HUES48 (cell line): ENCODE measurements at regions not wholly inside any gene's neighbourhood (a gene's known extent, or its start where the extent isn't known, plus 50 kb on each side); places are given as distances from the start of the nearest gene placed in this dataset.

Experiments
- H3K27ac ChIP-seq: one replicate; pipeline ENCODE4 v1.7.0; 2013; ENCODE audit warnings: low read depth, low read length, inconsistent platforms
- H3K27me3 ChIP-seq: 2 replicates; pipeline ENCODE4 v1.6.1; 2013; ENCODE audit warnings: mild to moderate bottlenecking, low read length; ENCODE audit not compliant: control insufficient read depth, insufficient read depth
- H3K36me3 ChIP-seq: 2 replicates; pipeline ENCODE4 v1.6.1; 2013; ENCODE audit warnings: low read length; ENCODE audit not compliant: control insufficient read depth, insufficient read depth
- H3K4me1 ChIP-seq: 2 replicates; pipeline ENCODE4 v1.6.1; 2013; ENCODE audit warnings: mild to moderate bottlenecking, low read length; ENCODE audit not compliant: control insufficient read depth, insufficient read depth
- H3K4me3 ChIP-seq: 2 replicates; pipeline ENCODE4 v1.5.1; 2013; ENCODE audit warnings: mild to moderate bottlenecking, low read depth, low read length
- H3K9ac ChIP-seq: 2 replicates; pipeline ENCODE4 v1.6.1; 2013; ENCODE audit warnings: mild to moderate bottlenecking, low read depth, low read length, moderate library complexity
- H3K9me3 ChIP-seq: 2 replicates; pipeline ENCODE4 v1.6.1; 2013; ENCODE audit warnings: low read length; ENCODE audit not compliant: control insufficient read depth, insufficient read depth

GRCh38 chr14:79967453-79967852 lies 243.9 kb downstream of the DIO2 start:
- Histone ChIP-seq H3K9ac (no peak overlapping the region), H3K4me3 (no peak overlapping the region), H3K27me3 (no peaks in the 10 kb centered on the region), H3K4me1 (no peaks in the 10 kb centered on the region), H3K27ac (no peak overlapping the region), H3K36me3 (no peaks in the 10 kb centered on the region), H3K9me3 (no peaks in the 10 kb centered on the region)

- H3K4me1 ChIP-seq: no peaks in the 10 kb centered on the region
- H3K9me3 ChIP-seq: no peaks in the 10 kb centered on the region
- no peaks in the 10 kb centered on the region for H3K27me3 ChIP-seq
- H3K9ac ChIP-seq: no peak overlapping the region
- no peak overlapping the region for H3K4me3 ChIP-seq
- no peak overlapping the region for H3K27ac ChIP-seq
- H3K36me3 ChIP-seq: no peaks in the 10 kb centered on the region
Observed at GRCh38 chr14:79967001-79967400, 244.3 kb downstream of the DIO2 start.

GRCh38 chr14:79965896-79966295 lies 245.4 kb downstream of the DIO2 start:
- Histone ChIP-seq H3K9ac (no peak overlapping the region), H3K27me3 (no peaks in the 10 kb centered on the region), H3K27ac (no peak overlapping the region), H3K36me3 (no peaks in the 10 kb centered on the region), H3K9me3 (no peaks in the 10 kb centered on the region), H3K4me1 (no peaks in the 10 kb centered on the region), H3K4me3 (no peak overlapping the region)

GRCh38 chr14:79961197-79961596 lies 250.1 kb downstream of the DIO2 start:
- H3K4me3 ChIP-seq: no peak overlapping the region
- no peaks in the 10 kb centered on the region for H3K36me3 ChIP-seq
- no peaks in the 10 kb centered on the region for H3K4me1 ChIP-seq
- H3K9me3 ChIP-seq: no peaks in the 10 kb centered on the region
- no peak overlapping the region for H3K9ac ChIP-seq
- H3K27ac ChIP-seq: no peak overlapping the region
- H3K27me3 ChIP-seq: no peaks in the 10 kb centered on the region

GRCh38 chr14:79960288-79960687 lies 251.0 kb downstream of the DIO2 start:
- Histone ChIP-seq H3K27ac (no peak overlapping the region), H3K9ac (no peak overlapping the region)

GRCh38 chr14:79951572-79951971 lies 259.7 kb downstream of the DIO2 start:
- Histone ChIP-seq H3K4me3 (no peak overlapping the region), H3K4me1 (peaks cover 7% of the 10 kb centered on the region), H3K27me3 (no peaks in the 10 kb centered on the region), H3K9ac (0 out of 2 replicates have a peak overlapping the region, but pooled peaks have one; percentile 9), H3K36me3 (no peaks in the 10 kb centered on the region), H3K27ac (no peak overlapping the region), H3K9me3 (no peaks in the 10 kb centered on the region; the same call in 1 of the 2 replicates)

More at GRCh38 chr14:79960288-79960687, 251.0 kb downstream of the DIO2 start:
- H3K27me3 ChIP-seq: no peaks in the 10 kb centered on the region
- no peak overlapping the region for H3K4me3 ChIP-seq
- no peaks in the 10 kb centered on the region for H3K36me3 ChIP-seq
- H3K4me1 ChIP-seq: no peaks in the 10 kb centered on the region
- H3K9me3 ChIP-seq: no peaks in the 10 kb centered on the region; the same call in 1 of the 2 replicates

GRCh38 chr14:79949906-79950305 lies 261.4 kb downstream of the DIO2 start:
- Histone ChIP-seq H3K4me1 (peaks cover 7% of the 10 kb centered on the region), H3K36me3 (no peaks in the 10 kb centered on the region), H3K27ac (no peak overlapping the region), H3K27me3 (no peaks in the 10 kb centered on the region), H3K9ac (no peak overlapping the region), H3K9me3 (no peaks in the 10 kb centered on the region), H3K4me3 (no peak overlapping the region)

- H3K27ac ChIP-seq: no peak overlapping the region
- H3K4me3 ChIP-seq: no peak overlapping the region
- no peaks in the 10 kb centered on the region for H3K9me3 ChIP-seq
- H3K27me3 ChIP-seq: no peaks in the 10 kb centered on the region
- no peaks in the 10 kb centered on the region for H3K36me3 ChIP-seq
- no peak overlapping the region for H3K9ac ChIP-seq
- peaks cover 7% of the 10 kb centered on the region for H3K4me1 ChIP-seq
Observed at GRCh38 chr14:79947440-79948054, 263.8 kb downstream of the DIO2 start.

- 0 out of 2 replicates have a peak, but pooled peaks cover 4% of the 10 kb centered on the region for H3K4me1 ChIP-seq
- no peaks in the 10 kb centered on the region for H3K36me3 ChIP-seq
- H3K27ac ChIP-seq: no peak overlapping the region
- no peaks in the 10 kb centered on the region for H3K9me3 ChIP-seq
- H3K9ac ChIP-seq: no peak overlapping the region
- H3K27me3 ChIP-seq: no peaks in the 10 kb centered on the region
- no peak overlapping the region for H3K4me3 ChIP-seq
Observed at GRCh38 chr14:79939235-79939634, 272.1 kb downstream of the DIO2 start.

- H3K27ac ChIP-seq: no peak overlapping the region
- H3K9ac ChIP-seq: no peak overlapping the region
- H3K36me3 ChIP-seq: no peaks in the 10 kb centered on the region
- H3K9me3 ChIP-seq: no peaks in the 10 kb centered on the region
- H3K4me1 ChIP-seq: 0 out of 2 replicates have a peak, but pooled peaks cover 4% of the 10 kb centered on the region
- no peaks in the 10 kb centered on the region for H3K27me3 ChIP-seq
- H3K4me3 ChIP-seq: no peak overlapping the region
Observed at GRCh38 chr14:79938185-79938584, 273.1 kb downstream of the DIO2 start.

- H3K36me3 ChIP-seq: no peaks in the 10 kb centered on the region
- 0 out of 2 replicates have a peak, but pooled peaks cover 4% of the 10 kb centered on the region for H3K4me1 ChIP-seq
- no peak overlapping the region for H3K4me3 ChIP-seq
- no peak overlapping the region for H3K9ac ChIP-seq
- no peaks in the 10 kb centered on the region for H3K9me3 ChIP-seq
- no peaks in the 10 kb centered on the region for H3K27me3 ChIP-seq
- H3K27ac ChIP-seq: no peak overlapping the region
Observed at GRCh38 chr14:79937433-79937832, 273.9 kb downstream of the DIO2 start.
